ENCODE measurements at regions not wholly inside any gene's neighbourhood (a gene's known extent, or its start where the extent isn't known, plus 50 kb on each side); places are given as distances from the start of the nearest gene placed in this dataset.

GRCh38 chr2:81987370-81987769 is 1682.8 kb upstream of the LRRTM1 start:
- DNase-seq, result no peak

- no peak for DNase-seq
These were observed 1680.6 kb upstream of the LRRTM1 start for GRCh38 chr2:81984969-81985637.

DNA sequence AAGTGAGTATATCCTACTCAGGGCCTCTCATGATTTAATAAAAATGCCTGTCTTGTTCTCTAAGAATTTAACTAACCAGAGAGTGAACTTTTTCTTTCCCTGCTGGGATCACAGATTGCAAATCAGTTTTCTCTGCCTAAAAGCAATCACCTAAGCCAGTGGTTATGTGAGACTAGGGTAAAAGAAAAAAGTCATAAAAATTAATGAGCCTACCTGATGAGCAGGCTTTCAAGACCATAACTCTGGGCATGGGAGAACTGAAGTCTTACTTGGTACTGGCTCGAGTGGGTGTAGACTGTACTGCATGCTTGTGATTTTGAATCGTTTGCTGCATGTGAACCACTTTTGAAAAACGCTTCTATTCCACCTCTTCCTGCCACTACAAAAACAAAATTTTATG is 1677.0 kb upstream of the LRRTM1 start:
- no peak for DNase-seq

- DNase-seq, result no peak
These were observed 1674.5 kb upstream of the LRRTM1 start for GRCh38 chr2:81979086-81979485.

GRCh38 chr2:81976998-81977397 is 1672.4 kb upstream of the LRRTM1 start:
- no peak for DNase-seq

GRCh38 chr2:81974216-81974615 is 1669.7 kb upstream of the LRRTM1 start:
- DNase-seq, result no peak

DNA sequence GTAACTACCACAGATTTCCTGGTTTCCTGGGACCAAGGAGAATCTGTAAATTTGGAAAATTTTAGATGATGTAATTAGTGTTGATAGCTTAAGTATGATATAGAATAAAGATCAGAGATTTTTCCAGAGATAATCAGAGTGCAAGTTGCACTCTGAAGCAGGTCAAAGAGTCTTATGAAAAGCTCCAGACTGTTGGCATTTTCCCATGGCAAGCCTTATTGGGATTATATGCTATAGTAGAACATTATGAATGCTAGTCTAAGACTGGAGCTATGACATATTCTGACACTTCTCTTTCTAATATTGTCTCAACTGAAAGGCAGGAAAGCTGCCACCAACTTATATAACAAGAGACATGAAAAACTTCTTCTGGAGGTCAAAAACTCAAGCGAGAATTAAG is 1638.3 kb upstream of the LRRTM1 start:
- no peak for DNase-seq

GRCh38 chr2:81942136-81942680 is 1637.7 kb upstream of the LRRTM1 start:
- no peak for DNase-seq

DNA sequence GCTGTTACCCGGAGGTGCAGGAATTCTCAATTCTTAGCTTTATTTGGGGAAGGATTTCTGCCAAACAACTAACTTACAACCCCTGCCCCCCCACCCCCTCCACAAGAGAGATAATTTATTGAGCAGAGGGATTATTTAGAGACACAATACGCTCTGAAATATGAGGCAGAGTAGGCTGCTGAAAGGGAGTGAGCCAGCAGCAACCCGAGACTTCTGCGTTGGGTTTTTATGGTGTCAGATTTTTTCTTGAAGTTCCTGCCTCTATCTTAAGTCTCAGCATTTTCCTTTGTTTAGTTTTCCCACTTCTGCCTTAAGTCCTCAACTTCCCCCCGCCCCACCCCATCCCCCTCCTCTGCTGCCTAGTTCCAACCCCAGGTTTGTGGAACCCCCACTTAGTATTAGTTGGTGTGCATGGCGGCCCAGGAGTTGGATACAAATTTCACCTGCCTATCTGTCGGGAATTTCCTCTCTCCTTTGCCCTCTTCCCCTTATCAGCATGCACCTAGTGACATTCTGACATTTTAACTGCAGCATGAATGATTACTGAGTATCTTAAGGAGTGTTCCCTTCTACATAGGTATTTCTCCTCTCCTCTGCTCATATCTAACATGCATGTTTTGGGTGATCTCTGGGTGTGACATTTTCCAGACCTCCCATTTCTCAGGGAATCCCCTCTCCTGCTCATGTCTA is 1635.9 kb upstream of the LRRTM1 start:
- DNase-seq, result no peak

DNA sequence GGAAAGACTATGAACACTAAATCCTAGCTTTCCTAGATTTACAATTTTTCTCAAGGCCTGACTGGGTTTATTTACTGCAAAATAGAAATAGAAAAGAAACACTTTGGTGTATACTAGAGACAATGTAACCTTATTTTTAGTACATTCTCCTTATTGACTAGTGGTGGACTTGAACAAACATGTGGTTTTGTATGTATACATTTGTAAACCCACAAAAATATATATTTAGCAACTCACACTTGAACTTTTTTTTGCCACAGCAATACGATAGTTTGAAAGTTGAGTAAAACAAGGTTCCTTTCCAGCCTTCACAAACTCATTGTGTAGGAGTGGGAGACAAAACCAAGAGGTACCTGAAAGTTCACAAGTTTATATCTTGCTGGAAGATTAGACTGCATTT is 1633.4 kb upstream of the LRRTM1 start:
- DNase-seq, result no peak

GRCh38 chr2:81903534-81903933 is 1599.0 kb upstream of the LRRTM1 start:
- no peak for DNase-seq

- no peak for DNase-seq
These were observed 1596.5 kb upstream of the LRRTM1 start for GRCh38 chr2:81901017-81901416.

DNA sequence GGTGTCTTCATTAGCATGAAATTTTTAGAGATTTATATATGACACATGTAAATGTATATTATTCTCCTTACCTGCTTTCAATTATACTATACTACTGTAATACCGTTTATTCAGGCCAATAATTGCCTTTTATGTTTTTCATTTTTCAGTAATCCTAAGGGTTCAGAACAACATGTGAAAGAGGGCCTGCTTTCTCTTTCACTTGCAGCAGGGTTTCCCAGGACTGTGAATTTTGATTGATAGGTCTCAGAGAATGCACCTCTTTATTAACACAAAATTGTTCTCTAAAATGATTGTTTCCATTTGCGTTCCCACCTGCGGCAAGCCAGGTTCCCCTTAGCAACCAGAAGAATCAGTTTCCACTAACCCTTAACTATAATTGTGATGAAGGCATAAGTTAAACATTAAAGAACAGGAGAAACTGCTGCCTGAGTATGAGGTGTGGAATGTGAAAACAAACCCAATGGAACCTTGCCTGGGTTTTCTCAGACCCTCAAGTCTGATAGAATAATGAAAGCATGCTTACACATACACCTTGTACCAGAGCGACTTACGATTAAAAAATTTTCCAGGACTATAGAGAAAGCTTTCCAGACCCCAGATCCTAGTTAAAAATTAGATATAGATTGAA is 1591.2 kb upstream of the LRRTM1 start:
- no peak for DNase-seq

GRCh38 chr2:81894451-81894990 is 1590.0 kb upstream of the LRRTM1 start:
- DNase-seq, result no peak

GRCh38 chr2:81876624-81877023 is 1572.1 kb upstream of the LRRTM1 start:
- DNase-seq, result no peak

GRCh38 chr2:81872006-81872405 is 1567.5 kb upstream of the LRRTM1 start:
- DNase-seq, result no peak

DNA sequence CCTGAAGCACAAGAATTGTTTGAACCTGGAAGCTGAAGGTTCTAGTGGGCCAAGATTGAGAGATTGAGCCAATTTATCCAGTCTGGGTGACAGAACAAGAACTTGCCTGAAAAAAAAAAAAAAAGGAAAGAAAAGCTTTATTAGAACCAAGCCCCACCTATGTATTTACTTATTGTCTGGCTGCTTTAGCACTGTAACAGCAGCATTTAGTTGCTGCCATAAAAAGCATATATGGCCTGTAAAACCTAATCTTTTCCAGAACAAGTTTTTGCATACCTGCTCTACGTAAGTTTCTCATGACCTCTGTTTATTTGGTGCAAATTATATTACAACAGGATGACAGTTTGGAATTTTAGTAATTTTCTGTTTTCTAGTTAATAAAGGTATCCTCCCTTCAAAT is 1565.6 kb upstream of the LRRTM1 start:
- DNase-seq, result no peak

DNA sequence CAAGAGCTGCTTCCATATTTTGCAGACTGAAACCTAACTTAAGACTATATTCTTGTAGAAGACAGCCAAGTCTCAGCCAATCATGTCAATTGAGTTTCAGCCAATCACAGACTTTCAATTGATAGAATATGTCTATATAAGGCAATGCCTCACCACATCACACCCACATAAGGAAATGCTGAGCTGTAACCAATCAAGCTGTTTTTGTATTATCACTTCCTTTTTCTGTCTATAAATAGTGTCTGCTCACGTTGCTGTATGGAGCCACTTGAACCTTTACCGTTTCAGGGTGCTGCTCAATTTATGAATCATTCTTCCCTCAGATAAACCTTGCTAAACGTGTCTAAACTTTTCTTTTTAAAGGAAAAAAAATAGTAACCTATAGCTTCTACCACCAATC is 1554.4 kb upstream of the LRRTM1 start:
- no peak for DNase-seq

DNA sequence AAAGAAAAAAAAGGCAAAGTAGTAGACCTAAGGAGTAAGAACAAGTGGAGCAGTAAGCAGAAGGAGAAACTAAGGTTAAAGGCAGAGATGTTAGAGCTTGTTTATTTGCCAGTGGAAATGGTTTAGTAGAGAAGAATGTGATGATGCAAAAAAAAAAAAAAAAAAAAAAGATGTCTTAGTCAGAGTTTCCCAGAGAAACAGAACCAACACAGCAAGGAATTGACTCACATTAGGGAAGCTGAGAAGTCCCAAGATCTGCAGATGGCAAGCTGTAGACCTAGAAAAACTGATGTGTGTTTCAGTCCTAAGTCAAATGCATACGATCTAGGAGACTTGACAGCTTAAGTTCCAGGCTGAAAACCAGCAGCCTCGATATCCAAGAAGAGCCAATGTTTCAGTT is 1548.8 kb upstream of the LRRTM1 start:
- no peak for DNase-seq

GRCh38 chr2:81852651-81853050 is 1548.1 kb upstream of the LRRTM1 start:
- no peak for DNase-seq

GRCh38 chr2:81839780-81840179 is 1535.2 kb upstream of the LRRTM1 start:
- no peak for DNase-seq

- no peak for DNase-seq
These were observed 1530.9 kb upstream of the LRRTM1 start for GRCh38 chr2:81835321-81836000.

GRCh38 chr2:81786811-81787210 is 1482.3 kb upstream of the LRRTM1 start:
- DNase-seq, result no peak
